Lower lobe of right lung (tissue), 2 donors: ENCODE measurements at regions not wholly inside any gene's neighbourhood (a gene's known extent, or its start where the extent isn't known, plus 50 kb on each side); places are given as distances from the start of the nearest gene placed in this dataset.

ENCODE experiments used
- ATAC-seq, 2 donors: fragments of 200-7000 bp; cut with Tn5 transposase; one replicate each; pipeline ENCODE4 v1.9.1; 2020 to 2022; ENCODE audit warnings: mild to moderate bottlenecking in 2 of 2, moderate library complexity in 2 of 2
- DNase-seq: peaks from one replicate; pipeline ENCODE4 v3.0.0-alpha.2; 2020
- H3K27ac ChIP-seq: fragments of 200-600 bp; one replicate; pipeline ENCODE4 v1.8.0; 2022
- H3K27me3 ChIP-seq: fragments of 200-600 bp; one replicate; pipeline ENCODE4 v1.8.0; 2022; ENCODE audit warnings: low read depth
- H3K36me3 ChIP-seq: fragments of 200-600 bp; one replicate; pipeline ENCODE4 v1.8.0; 2022; ENCODE audit warnings: mild to moderate bottlenecking
- H3K4me1 ChIP-seq: fragments of 200-600 bp; one replicate; pipeline ENCODE4 v1.8.0; 2022
- H3K4me3 ChIP-seq: fragments of 200-600 bp; one replicate; pipeline ENCODE4 v1.8.0; 2022; ENCODE audit warnings: mild to moderate bottlenecking
- H3K9me3 ChIP-seq: fragments of 200-600 bp; one replicate; pipeline ENCODE4 v1.8.0; 2022
- CTCF ChIP-seq: fragments of 200-600 bp; IDR thresholded peaks from one replicate; pipeline ENCODE4 v1.8.0; 2022; ENCODE audit warnings: antibody characterized with exemption, mild to moderate bottlenecking
- intact Hi-C: fragments of 100-400 bp; cut with DNase I; formaldehyde crosslinking; loops from one replicate; pipeline ENCODE4 v1.11.0; 2022
- donor health status: DM: no; HTN: yes; CAD: no; lungs with severe emphysema.

- TF ChIP-seq CTCF: no peak
- ATAC-seq (peak in 1 of 2 donors; percentile 35), DNase-seq (no peak)
- Histone ChIP-seq H3K4me3 (no peak overlapping the region), H3K27ac (no peak overlapping the region), H3K9me3 (no peaks in the 10 kb centered on the region), H3K36me3 (no peaks in the 10 kb centered on the region), H3K27me3 (no peaks in the 10 kb centered on the region), H3K4me1 (no peaks in the 10 kb centered on the region)
- intact Hi-C loops: no loop called here
Observed at GRCh38 chr7:118080947-118081346, 103.0 kb upstream of the LSM8 start.

GRCh38 chr7:118082506-118082905 lies 101.5 kb upstream of the LSM8 start:
- H3K9me3 ChIP-seq: no peaks in the 10 kb centered on the region
- H3K4me1 ChIP-seq: no peaks in the 10 kb centered on the region
- H3K36me3 ChIP-seq: no peaks in the 10 kb centered on the region
- no peaks in the 10 kb centered on the region for H3K27me3 ChIP-seq
- no peak for ATAC-seq
- intact Hi-C loops: no loop called here
- no peak overlapping the region for H3K4me3 ChIP-seq
- no peak for DNase-seq
- TF ChIP-seq CTCF: no peak
- H3K27ac ChIP-seq: no peak overlapping the region

- no peaks in the 10 kb centered on the region for H3K27me3 ChIP-seq
- no peaks in the 10 kb centered on the region for H3K36me3 ChIP-seq
- no peak overlapping the region for H3K27ac ChIP-seq
- DNase-seq (no peak), ATAC-seq (no peak)
- no peak for TF ChIP-seq CTCF
- H3K4me3 ChIP-seq: no peak overlapping the region
- intact Hi-C loops: no loop called here
- no peaks in the 10 kb centered on the region for H3K4me1 ChIP-seq
- H3K9me3 ChIP-seq: no peaks in the 10 kb centered on the region
Observed at GRCh38 chr7:118085000-118085399, 99.0 kb upstream of the LSM8 start.

GRCh38 chr7:118087126-118087525 lies 96.8 kb upstream of the LSM8 start:
- H3K36me3 ChIP-seq: no peaks in the 10 kb centered on the region
- no peak overlapping the region for H3K27ac ChIP-seq
- H3K27me3 ChIP-seq: no peaks in the 10 kb centered on the region
- ATAC-seq: no peak
- no peak for TF ChIP-seq CTCF
- H3K4me1 ChIP-seq: no peaks in the 10 kb centered on the region
- DNase-seq: no peak
- intact Hi-C loops: no loop called here
- H3K4me3 ChIP-seq: no peak overlapping the region
- no peaks in the 10 kb centered on the region for H3K9me3 ChIP-seq

- Histone ChIP-seq H3K36me3 (no peaks in the 10 kb centered on the region), H3K27me3 (no peaks in the 10 kb centered on the region), H3K27ac (no peak overlapping the region), H3K4me3 (no peak overlapping the region), H3K9me3 (no peaks in the 10 kb centered on the region), H3K4me1 (no peaks in the 10 kb centered on the region)
- TF ChIP-seq CTCF: no peak
- intact Hi-C loops: no loop called here
- no peak for ATAC-seq
- no peak for DNase-seq
Observed at GRCh38 chr7:118094044-118094443, 89.9 kb upstream of the LSM8 start.

GRCh38 chr7:118104812-118105441 lies 79.0 kb upstream of the LSM8 start:
- Histone ChIP-seq H3K36me3 (no peaks in the 10 kb centered on the region), H3K9me3 (no peaks in the 10 kb centered on the region), H3K4me1 (no peaks in the 10 kb centered on the region), H3K27ac (no peak overlapping the region), H3K27me3 (no peaks in the 10 kb centered on the region), H3K4me3 (no peak overlapping the region)
- no peak for DNase-seq
- peak; percentile 53 for TF ChIP-seq CTCF
- ATAC-seq: no peak
- intact Hi-C loops: no loop called here
